HG03520 (cell line): ENCODE measurements at regions not wholly inside any gene's neighbourhood (a gene's known extent, or its start where the extent isn't known, plus 50 kb on each side); places are given as distances from the start of the nearest gene placed in this dataset.

Experiments used
- ATAC-seq: cut with Tn5 transposase; IDR thresholded peaks from one replicate; pipeline ENCODE4 v1.9.1; 2021; ENCODE audit warnings: mild to moderate bottlenecking, moderate library complexity; ENCODE audit not compliant: unreplicated experiment

DNA sequence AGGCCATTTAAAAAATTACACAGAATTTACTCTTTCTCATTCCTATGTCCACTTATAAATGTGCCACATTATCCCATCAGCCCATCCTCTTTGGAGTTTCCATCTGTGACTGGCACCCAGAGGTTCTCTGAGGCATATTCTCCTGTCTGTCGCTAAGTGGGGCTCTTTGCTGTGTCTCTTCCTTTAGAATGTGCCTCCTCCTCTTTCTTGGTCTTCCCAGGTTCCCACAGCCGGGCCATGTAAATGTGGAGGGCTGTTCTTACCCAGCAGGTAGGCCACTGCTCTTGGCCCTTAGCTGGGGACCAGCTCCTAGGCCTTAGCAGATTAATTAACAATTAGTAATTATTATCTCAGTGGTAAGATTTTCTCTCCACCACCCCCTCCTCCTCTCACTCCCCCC, 167.0 kb downstream of the INSIG2 start:
- no peak for ATAC-seq

DNA sequence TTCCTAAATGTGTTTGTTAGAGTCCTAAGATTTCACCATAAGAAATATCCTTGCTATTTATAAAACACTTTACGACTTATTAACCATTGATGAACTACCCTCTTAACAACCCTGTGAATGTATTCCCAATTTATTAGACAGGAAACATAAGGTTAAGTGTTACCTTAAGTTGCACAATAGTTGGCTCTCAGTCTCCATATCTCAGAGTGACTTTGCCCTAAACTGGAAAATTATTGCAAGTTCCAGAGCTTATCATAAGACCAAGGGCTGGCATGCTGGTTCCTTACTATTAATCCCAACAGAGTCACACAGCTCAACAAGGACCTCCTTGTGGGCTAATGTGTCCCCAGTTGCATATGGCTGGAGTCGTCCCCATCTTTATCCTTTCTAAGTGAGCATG, 165.8 kb downstream of the INSIG2 start:
- no peak for ATAC-seq

DNA sequence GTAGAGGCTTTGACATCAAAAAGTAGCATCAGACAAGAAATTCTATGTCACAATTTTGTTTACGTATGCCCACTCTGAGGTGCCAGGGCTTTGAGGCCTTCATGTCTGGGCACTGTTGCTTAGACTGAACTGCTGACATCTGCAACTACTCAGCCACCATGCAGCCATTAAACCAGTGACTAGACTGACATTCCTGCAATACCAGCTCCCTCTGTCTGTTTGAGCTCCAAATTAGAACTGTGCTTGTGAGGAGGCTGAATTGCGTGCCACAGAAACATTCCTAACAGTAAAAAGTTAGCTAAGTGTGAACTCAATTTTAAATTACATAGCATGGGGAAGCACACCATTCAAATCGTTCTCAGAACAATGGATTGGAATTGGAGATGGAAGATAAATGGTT, 163.2 kb downstream of the INSIG2 start:
- no peak for ATAC-seq

DNA sequence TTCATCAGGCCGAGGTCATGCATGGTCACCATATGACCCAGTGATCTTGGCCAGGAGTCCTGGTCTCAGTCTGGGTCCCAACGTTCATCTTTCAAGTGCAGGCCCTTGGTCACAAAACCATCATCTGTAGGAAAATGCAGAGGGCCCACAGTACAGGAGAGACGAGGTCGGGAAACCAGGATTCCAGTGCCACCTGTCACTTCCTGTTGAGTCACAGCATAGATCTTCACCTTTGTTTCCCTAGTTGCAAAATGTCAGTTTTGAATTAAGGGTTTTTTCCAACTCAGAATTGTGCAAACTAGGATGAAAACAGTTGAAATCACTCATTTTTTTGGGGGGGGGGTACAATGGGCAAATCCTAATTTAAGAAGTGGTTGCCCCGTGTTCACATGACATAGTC, 162.2 kb downstream of the INSIG2 start:
- ATAC-seq = no peak

DNA sequence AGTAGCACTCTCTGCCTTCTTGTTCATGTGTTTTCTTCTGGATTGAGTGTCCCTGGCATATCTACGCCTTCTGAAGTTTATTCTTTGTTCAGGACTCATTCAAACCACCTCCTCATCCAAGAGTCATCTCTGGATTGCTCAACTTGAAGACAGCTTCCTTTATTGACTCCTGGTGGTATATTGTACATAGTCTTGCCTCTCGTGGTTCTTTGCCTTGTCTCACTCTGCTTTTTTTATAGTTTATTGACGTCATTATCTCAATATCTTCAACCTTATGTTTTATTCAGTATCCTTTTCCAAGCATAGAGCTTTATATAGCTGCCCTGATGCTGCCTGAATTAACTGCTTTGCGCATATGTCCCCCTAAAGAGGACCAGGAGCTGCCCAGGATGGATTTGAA, 161.7 kb downstream of the INSIG2 start:
- ATAC-seq = peak; percentile 28

DNA sequence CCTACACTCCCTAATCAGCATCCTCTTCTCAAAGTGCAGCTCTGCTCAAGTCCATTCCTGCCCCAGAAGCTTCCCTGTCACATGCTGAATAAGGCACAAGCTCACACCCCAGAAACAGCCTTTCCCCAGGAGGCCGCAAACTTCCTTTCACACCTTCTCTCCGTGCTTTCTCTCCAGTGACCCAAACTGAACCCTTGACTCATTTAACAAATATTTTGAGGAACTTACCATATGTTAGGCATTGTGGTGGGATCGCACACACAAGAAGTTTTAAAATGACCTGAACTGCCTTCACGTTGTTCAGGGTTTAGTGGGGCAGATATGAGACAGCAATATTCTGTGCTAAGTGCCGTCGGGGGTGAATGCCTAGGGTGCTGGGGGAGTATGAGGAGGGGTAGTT, 161.3 kb downstream of the INSIG2 start:
- ATAC-seq = peak; percentile 75

DNA sequence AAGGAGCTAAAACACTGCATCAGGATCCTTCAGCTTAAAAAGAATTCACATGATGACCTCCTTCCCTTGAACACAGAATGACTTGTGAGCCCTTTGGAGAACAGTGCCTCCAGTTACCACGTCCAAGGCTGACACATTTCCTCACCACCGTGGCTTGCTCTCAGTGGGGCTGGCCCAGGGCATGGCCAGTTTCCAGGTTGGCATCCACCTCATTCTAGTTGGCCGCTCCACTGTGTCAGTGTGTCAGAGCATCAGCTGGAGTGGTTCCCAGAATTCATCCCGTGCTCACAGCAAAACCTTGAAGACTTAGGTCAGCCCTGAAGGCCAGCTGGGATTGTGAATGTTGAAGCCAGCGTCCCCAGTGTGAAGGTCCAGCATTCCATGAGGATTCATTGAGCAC, 158.5 kb downstream of the INSIG2 start:
- ATAC-seq = no peak

DNA sequence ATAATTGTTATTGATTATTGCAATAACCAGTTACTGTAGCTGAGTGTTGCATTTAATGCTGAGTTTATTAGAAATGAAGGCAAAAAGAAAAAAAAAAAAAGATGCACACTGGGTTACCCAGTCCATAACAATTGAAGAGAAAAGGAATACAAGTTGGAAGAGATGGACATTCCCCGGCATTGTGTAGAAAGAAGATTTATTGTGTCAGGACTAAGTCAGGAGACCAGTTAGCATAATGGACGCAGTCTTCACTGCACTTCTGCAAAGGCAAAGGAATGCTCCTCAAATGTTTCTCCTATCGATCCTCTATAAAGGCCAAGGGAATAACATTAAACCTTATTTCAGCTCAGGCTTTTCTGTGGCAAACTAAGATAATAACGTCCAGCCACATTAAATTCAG, 157.8 kb downstream of the INSIG2 start:
- ATAC-seq = no peak

DNA sequence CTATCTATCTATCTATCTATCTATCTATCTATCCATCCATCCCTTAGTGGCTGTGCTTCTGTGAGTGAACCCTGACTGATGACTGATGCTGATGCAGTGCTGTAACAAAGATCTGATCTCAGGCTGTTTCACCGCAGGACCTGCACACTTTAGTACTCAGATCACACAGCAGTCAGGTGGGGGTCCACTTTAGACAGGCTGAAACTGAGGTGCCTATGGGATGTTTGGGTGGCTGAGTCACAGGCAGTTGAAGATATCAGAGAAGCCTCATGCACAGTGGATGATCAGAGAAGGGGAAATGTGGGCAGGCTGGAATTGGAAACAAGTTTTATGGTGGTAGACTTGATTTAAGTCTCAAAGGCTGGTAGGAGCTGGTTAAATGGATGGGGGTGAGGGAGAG, 156.4 kb downstream of the INSIG2 start:
- ATAC-seq = no peak

DNA sequence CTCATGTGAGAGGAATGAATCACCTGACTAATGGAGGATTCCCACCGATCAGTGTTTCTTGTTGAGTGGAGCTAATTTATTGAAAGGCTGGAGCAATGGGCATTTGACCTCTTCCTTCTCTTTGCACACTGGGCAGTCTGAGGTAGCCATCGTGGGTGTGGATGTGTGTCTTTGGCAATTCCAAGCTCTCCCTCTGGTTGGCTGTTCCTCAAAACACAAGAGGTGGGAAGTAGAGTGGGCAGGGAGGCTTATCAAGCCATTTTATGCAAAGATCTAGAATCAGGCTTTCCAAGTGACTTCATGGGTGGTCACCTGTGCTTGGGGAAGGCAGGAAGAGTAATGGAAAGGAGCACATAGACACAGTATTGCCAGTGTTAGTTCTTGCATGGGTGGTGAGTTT, 154.8 kb downstream of the INSIG2 start:
- no peak for ATAC-seq

DNA sequence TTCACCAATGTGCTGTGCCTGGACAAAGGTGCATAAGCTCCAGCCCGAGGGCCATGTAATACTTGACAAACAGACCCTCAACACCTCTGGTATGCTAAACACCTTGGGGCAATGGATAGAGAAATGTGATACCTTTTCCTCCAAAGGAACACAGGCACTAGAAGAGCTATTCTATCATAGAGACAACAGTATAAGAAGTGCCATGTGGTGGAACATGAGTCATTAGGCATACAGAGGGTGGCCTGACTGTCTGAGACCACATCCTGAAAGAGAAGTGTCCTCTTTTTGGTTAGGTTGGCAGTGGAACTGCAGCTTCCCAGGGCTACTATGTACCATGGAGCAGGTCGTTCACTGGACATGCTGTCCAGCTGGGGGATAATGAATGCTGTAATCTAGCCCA, 153.9 kb downstream of the INSIG2 start:
- ATAC-seq = peak; percentile 61

DNA sequence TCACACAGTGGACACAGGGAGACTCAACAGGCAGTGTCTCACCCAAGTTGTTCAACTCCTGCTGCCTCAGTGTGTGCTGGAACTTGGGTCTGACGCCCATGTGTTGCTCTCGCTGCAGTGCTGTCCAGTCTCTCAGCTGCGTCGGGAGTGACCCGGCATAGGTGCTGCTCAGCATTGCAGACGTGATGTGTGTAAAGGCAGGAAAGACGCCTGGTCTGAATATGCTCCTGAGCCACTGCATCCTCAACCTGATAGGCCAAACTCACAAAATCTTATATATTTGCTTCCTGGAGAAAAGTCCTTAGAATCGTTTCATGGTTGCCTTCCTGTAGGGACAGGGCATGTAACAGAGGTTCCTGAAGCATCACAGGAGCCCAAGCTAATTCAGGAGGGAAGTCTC, 152.9 kb downstream of the INSIG2 start:
- ATAC-seq = no peak

DNA sequence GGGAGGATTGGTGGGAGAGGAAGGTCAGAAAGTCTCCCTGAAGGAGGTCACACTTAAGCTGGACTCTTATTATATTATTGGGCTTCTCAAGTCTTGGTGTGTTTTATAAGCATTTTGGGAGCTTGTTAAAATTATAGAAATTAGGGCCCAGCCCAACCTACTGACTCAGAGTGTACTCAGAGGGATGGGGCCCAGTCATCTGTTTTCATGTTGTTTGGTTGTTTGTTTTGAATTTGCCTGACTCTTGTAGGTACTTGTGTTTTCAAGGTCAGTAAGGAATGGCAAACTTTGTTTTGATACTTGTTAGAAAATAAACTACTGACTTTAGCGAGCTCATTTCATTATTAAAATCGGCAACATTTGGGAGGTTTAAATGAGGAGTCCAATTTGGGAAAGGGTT, 152.0 kb downstream of the INSIG2 start:
- no peak for ATAC-seq

DNA sequence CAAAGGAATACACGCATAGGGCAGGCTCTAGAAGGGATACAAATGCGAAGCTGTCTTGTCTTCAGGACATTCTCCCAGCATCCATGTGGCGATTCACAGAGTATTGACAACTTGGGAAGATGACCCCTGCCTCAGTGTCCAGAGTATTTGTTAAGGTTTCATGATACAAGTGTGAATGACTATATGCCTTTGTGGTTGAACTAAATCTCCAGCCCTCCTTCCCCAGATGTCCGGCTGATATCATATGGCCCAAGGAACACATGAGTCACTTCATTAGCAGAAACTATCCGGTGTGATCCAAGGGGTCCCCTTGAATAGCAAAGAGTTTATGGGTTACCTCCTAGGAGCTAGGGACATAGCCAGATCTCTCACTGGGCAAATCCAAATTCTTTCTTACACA, 151.0 kb downstream of the INSIG2 start:
- ATAC-seq = no peak

DNA sequence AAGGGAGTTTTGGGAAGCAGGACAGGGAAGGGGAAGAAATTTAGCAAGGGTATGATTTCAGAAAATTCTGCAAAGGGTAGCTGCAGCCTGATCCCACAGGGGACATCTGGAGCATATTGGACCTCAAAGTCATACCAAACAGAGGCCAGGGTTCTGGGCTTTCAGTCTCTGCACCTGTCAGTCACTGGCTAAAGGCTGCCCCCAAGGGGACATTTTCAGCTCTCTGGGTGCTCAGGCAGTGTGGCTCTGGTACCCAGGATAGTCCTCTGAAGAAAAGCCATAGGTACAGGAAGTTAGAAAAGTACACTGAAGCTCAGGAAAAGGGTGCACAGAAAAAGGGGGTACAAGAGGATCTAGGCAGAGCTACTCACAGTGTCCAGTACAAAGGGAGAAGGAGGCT, 149.2 kb downstream of the INSIG2 start:
- ATAC-seq = no peak

DNA sequence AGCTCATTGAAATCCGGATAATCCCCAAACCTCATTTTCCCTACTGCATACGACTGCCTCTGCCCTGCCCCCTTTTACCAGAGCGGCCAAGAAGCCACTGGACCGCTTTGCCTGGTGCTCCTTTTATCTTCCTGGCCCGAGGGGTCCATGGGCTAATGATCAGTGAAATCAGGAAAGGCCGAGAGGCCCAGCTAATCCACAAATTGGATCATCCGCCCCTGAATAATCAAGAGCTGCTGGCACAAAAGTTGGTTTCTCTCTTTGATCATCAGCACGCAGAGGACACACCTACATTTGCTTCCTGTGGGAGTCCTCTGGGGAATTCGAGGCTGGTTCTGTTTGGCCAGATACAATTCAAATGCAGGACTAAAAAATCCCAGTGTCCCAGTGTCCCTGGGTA, 144.5 kb downstream of the INSIG2 start:
- ATAC-seq = no peak

DNA sequence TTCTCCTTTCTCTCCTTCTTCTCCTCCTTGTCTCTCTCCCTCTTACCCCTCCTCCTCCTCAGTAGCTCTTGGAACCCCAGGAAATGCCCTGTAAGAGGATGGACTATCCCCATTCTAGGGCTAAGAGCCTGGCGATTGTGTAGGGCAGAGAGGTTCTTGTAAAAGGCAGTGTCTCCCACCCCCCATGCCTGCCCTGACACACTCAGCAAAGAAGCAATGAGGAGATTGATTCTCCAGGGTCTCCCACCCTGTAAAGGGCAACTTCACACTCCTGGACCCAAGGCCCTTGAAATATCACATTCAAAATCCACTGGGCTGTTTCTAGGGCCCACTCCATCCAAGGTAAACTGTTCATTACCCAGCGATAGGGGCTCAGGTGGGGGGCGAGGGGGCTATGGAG, 144.1 kb downstream of the INSIG2 start:
- no peak for ATAC-seq

DNA sequence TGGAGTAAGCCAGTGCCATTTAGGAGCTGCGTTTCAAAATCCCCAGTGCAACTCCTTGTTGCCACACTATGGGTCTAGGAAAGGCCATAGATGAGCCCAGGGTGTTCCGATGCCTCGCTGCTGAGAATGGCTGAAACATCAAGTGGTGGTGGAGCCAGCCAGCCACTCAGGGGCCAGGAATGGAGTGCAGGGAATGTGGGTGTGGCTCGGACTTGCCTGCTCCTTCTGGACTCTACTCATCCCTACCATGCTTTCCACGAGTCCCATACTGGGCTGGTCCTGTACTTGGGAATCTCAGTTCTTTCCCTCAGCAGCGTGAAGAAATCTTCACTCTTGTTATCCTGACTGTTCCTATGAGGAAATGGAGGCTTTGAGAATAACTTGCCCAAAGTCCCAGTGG, 143.5 kb downstream of the INSIG2 start:
- no peak for ATAC-seq

DNA sequence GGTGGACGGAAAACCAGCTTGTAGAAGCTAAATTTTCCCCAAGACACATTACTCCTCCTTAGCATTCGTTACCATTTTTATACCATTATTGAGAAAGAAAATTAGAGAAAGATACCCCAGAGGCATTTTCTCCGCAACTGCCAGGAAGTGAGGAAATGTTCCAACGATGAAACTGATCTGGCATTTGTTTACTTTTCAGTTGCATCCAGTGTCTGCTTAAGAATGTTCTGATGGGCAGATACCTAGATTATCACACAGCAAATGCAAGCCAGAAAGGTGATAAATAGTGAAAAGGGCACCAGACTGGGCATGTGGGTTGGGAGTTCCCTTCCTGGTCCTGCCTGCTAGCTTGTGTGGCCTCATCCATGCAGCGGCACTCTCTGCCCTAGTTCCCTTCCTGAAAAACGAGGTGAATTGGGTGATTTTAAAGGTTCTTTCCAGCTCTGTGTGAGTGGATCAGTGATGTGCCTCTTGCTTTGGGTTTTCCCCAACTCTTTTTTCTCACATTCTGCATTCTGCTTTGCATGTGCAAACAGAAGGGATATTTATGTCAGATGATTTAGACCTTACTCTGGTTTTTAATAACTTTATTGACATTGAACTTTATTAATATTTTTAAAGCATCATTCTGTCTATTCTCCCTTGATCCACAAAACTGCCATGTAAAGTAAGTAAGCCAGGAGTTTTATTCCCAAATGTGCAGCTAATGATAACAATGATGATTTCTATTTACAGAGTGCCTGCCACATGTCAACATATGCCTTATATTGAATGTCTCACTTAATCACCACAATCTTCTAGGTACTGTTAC, 139.6 kb downstream of the INSIG2 start:
- ATAC-seq = no peak

DNA sequence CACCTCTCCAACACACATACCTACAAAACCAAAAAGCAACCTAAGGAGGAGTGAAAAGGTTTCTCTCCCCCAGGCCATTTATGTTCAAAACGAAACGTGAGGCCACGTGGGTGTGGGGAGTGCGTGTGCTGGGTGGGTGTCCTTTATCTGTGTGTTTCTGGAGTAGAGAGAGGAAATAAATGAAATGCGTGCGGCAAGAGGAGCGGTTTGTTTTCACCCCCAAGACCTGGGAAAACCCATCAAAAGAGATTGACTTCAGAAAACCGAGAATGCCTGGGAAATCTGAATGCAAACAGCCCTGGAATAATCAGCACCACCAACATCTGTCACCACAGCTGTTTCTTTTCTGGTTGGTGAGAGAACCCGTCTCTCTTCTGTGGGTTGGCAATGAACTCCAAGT, 137.4 kb downstream of the INSIG2 start:
- ATAC-seq = no peak

DNA sequence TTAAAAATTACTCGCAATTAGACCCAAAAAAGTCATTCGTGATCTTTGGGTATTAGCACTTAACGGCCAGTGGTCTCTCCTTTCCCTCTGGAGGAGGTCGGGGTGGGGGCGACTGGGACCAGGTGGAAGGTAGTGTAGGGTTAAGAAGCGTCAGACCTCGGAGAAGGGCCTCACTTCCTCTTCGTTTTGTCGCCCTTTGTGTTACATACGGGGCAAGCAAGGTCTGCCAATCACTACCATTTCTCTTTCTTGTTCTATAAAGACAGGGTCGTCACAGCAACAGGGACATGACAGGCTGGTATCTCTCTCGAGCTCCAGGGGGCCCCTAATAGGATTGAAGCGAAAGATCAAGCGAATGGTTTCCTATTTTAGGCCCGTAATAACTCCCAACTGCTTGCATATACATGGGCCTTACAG, 136.6 kb downstream of the INSIG2 start:
- ATAC-seq = no peak

DNA sequence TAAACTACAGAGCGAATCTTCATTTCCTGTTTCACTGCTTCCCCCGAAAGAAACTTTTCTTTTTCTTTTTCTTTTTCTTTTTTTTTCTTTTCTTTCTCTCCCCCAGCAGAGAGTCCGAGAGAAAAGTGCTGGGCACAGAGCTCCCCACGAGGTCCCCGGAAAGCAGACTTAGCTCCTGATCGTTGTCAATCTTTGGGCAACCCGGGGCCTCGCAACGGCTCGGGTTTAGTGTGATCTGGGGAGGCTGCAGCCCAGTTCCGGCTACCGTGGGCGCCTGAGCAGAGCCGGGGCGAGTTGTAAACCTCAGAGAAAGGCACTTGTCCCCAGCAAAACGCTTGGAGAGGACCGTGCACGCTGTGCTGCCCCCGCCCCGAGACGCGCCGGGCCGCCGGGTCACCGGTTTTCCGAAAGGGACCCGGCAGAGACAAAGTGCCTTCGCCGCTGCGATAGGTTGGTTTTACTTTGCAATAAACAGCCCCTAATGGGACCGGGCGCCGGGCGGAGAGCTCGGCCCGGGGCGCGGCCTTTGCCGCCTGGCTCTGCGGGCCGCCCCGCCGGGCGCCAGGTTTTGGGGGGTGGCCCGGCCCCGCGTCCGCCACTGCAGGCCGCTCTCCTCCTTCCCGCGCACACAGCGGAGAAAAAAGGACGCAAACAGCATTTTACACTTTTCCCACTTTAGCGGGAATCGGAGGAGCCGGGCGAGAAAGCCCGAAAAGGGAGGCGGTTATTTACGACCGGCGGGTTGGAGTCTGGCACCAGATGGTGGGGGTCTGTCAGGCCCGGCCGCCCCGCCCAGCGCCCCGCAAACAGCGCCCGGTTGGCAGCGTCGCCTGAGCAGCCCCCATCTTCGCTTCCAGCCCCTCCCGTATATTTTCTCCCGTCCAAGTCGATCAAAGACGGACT, 136.0 kb downstream of the INSIG2 start:
- peak; percentile 35 for ATAC-seq
